ENCODE measurements at regions not wholly inside any gene's neighbourhood (a gene's known extent, or its start where the extent isn't known, plus 50 kb on each side); places are given as distances from the start of the nearest gene placed in this dataset.

DNA sequence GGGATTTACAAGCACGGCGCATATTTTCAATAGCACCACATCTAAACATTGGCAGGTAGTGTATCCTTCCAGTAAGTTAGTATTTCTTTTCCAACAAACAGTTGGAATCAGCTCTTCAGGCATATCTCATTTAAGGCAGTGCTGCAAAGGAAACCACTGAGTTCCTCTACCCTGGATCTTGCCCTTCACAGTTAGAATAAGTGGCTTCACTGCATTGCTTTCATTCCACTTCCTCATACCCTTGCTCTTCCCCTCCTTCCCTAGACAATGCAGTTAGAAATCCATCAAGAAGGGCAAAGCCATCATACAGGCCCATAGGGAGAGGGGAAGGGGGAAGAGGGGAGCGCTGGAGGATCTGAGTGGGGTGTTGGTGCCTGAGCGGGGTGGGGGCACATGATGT lies 173.7 kb downstream of the FBXO15 start:
- Mint-ChIP-seq H3K36me3 (no peaks in the 10 kb centered on the region), H3K4me1 (peaks cover 0 to 7% of the 10 kb centered on the region in 2 donors), H3K27me3 (ENCODE audit: low read depth in 2 of 2) (peaks cover 0 to 5% of the 10 kb centered on the region in 2 donors), H3K27ac (no peak overlapping the region), H3K9me3 (no peaks in the 10 kb centered on the region), H3K4me3 (no peak overlapping the region)
- ATAC-seq = no peak
- TF ChIP-seq, protein P1, sequence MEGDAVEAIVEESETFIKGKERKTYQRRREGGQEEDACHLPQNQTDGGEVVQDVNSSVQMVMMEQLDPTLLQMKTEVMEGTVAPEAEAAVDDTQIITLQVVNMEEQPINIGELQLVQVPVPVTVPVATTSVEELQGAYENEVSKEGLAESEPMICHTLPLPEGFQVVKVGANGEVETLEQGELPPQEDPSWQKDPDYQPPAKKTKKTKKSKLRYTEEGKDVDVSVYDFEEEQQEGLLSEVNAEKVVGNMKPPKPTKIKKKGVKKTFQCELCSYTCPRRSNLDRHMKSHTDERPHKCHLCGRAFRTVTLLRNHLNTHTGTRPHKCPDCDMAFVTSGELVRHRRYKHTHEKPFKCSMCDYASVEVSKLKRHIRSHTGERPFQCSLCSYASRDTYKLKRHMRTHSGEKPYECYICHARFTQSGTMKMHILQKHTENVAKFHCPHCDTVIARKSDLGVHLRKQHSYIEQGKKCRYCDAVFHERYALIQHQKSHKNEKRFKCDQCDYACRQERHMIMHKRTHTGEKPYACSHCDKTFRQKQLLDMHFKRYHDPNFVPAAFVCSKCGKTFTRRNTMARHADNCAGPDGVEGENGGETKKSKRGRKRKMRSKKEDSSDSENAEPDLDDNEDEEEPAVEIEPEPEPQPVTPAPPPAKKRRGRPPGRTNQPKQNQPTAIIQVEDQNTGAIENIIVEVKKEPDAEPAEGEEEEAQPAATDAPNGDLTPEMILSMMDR (IDR thresholded peaks at IDR 0.05) = no peak
- H3K4me1 ChIP-seq (ENCODE audit: control insufficient read depth, insufficient read depth, low read length) = no peaks in the 10 kb centered on the region
- 96% methylated on average over 4 of the region's 4 CpGs for WGBS (ENCODE audit: insufficient coverage)
- no peaks in the 10 kb centered on the region for H3K36me3 ChIP-seq (ENCODE audit: control insufficient read depth, insufficient read depth, low read length)
- H3K9me3 ChIP-seq (ENCODE audit: control insufficient read depth, insufficient read depth, low read length) = no peaks in the 10 kb centered on the region
- H3K27me3 ChIP-seq (ENCODE audit: control insufficient read depth, insufficient read depth, low read length) = no peaks in the 10 kb centered on the region
- intact Hi-C loops (cut with micrococcal nuclease) = no loop called here
- no peak overlapping the region for H3K27ac ChIP-seq (ENCODE audit: low read length)
- no peak overlapping the region for H3K4me3 ChIP-seq (ENCODE audit: low read length)
- DNase-seq = no peak

DNA sequence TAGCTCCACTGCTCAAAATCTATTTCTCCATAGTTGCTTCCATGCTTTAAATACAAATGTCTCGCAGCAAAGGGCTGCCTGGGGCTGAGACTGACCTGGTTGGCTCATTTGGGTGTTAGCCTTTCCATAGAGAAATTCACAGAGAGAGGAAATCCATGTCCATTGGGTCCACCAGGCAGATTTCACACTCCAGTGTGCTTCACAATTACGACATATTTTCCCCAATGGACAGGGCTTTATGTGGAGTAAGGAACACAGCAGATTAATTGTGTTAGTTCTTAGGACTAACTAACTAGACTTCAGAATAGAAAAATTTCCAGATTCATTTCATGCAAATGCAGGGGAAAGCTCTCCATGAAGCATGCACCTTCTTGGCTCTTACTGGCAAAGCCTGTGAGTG lies 180.7 kb downstream of the FBXO15 start:
- H3K36me3 Mint-ChIP-seq = no peaks in the 10 kb centered on the region
- DNase-seq (no peak), ATAC-seq (no peak)
- no peaks in the 10 kb centered on the region for H3K27me3 Mint-ChIP-seq (ENCODE audit: low read depth in 2 of 2)
- intact Hi-C loops (cut with micrococcal nuclease) = no loop called here
- TF ChIP-seq, protein P1 (IDR thresholded peaks at IDR 0.05) = no peak
- H3K4me3 ChIP-seq (ENCODE audit: low read length) = no peak overlapping the region
- H3K4me3 Mint-ChIP-seq = no peak overlapping the region
- H3K27ac Mint-ChIP-seq = no peak overlapping the region
- no peaks in the 10 kb centered on the region for H3K9me3 ChIP-seq (ENCODE audit: control insufficient read depth, insufficient read depth, low read length)
- no peaks in the 10 kb centered on the region for H3K4me1 ChIP-seq (ENCODE audit: control insufficient read depth, insufficient read depth, low read length)
- no peak overlapping the region for H3K27ac ChIP-seq (ENCODE audit: low read length)
- H3K27me3 ChIP-seq (ENCODE audit: control insufficient read depth, insufficient read depth, low read length) = no peaks in the 10 kb centered on the region
- WGBS (ENCODE audit: insufficient coverage) = 70% methylated on average over 1 of the region's 2 CpGs
- H3K9me3 Mint-ChIP-seq = peaks cover 0 to 6% of the 10 kb centered on the region in 2 donors
- H3K36me3 ChIP-seq (ENCODE audit: control insufficient read depth, insufficient read depth, low read length) = no peaks in the 10 kb centered on the region
- H3K4me1 Mint-ChIP-seq = no peaks in the 10 kb centered on the region

DNA sequence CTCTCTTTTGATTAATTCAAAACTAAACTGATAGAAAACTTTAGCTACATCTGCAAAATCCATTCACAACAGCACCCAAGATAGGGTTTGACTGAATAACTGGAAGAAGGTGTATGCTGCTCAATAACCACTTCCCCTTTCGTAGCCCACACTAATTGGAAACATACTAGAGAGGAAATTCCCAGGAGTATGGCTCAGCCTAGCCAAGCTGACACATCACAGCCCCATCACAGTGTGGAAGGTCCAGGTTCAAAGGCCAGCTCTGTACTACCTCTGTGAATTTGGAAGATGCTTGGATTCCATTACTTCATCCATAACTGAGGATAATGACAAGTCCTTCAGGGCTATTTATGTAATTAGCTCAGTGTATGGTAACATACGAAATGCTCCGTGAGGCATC lies 185.4 kb downstream of the FBXO15 start:
- Mint-ChIP-seq H3K9me3 (peaks cover 0 to 6% of the 10 kb centered on the region in 2 donors), H3K27me3 (ENCODE audit: low read depth in 2 of 2) (peaks cover 0 to 4% of the 10 kb centered on the region in 2 donors), H3K4me1 (no peaks in the 10 kb centered on the region), H3K36me3 (no peaks in the 10 kb centered on the region), H3K4me3 (no peak overlapping the region), H3K27ac (no peak overlapping the region)
- ATAC-seq (no peak), DNase-seq (no peak)
- intact Hi-C loops (cut with micrococcal nuclease) = no loop called here
- WGBS (ENCODE audit: insufficient coverage) = 66% methylated on average over 3 of the region's 3 CpGs
- Histone ChIP-seq H3K9me3 (ENCODE audit: control insufficient read depth, insufficient read depth, low read length) (no peaks in the 10 kb centered on the region), H3K36me3 (ENCODE audit: control insufficient read depth, insufficient read depth, low read length) (no peaks in the 10 kb centered on the region), H3K27me3 (ENCODE audit: control insufficient read depth, insufficient read depth, low read length) (no peaks in the 10 kb centered on the region), H3K4me1 (ENCODE audit: control insufficient read depth, insufficient read depth, low read length) (no peaks in the 10 kb centered on the region), H3K27ac (ENCODE audit: low read length) (no peak overlapping the region), H3K4me3 (ENCODE audit: low read length) (no peak overlapping the region)
- TF ChIP-seq, protein P1 (IDR thresholded peaks at IDR 0.05) = no peak

DNA sequence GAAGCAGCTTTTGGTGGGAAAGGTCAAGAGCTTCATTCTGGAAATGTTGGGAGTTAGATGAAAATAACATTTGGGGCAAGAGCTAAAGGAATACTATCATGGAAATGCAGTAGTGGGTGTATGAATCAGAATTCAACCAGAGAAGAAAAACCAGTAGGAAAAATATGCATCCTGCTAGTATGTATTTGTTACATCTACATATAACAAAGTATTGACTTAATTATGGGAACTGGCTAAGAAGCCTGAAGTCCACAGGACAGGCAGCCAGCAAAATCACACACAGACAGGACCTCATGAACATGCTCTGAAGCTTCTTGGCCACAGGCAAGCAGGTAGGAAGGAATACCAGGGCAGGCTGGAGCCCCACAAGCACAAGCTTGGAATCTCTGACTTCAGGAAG lies 185.8 kb downstream of the FBXO15 start:
- intact Hi-C loops (cut with micrococcal nuclease) = no loop called here
- peaks cover 0 to 4% of the 10 kb centered on the region in 2 donors for H3K27me3 Mint-ChIP-seq (ENCODE audit: low read depth in 2 of 2)
- H3K36me3 Mint-ChIP-seq = no peaks in the 10 kb centered on the region
- no peaks in the 10 kb centered on the region for H3K4me1 Mint-ChIP-seq
- Histone ChIP-seq H3K4me1 (ENCODE audit: control insufficient read depth, insufficient read depth, low read length) (no peaks in the 10 kb centered on the region), H3K9me3 (ENCODE audit: control insufficient read depth, insufficient read depth, low read length) (no peaks in the 10 kb centered on the region), H3K36me3 (ENCODE audit: control insufficient read depth, insufficient read depth, low read length) (no peaks in the 10 kb centered on the region), H3K4me3 (ENCODE audit: low read length) (no peak overlapping the region), H3K27me3 (ENCODE audit: control insufficient read depth, insufficient read depth, low read length) (no peaks in the 10 kb centered on the region), H3K27ac (ENCODE audit: low read length) (no peak overlapping the region)
- H3K4me3 Mint-ChIP-seq = no peak overlapping the region
- TF ChIP-seq, protein P1 (IDR thresholded peaks at IDR 0.05) = no peak
- no peak for DNase-seq
- ATAC-seq = no peak
- no peak overlapping the region for H3K27ac Mint-ChIP-seq
- peaks cover 0 to 6% of the 10 kb centered on the region in 2 donors for H3K9me3 Mint-ChIP-seq
